MM.1S (cell line): ENCODE measurements at regions not wholly inside any gene's neighbourhood (a gene's known extent, or its start where the extent isn't known, plus 50 kb on each side); places are given as distances from the start of the nearest gene placed in this dataset.

Source experiments
- DNase-seq: peaks from one replicate; pipeline ENCODE4 v3.0.0-alpha.2; 2015
- H2AFZ ChIP-seq: fragments of 300-600 bp; sonication (generic); 2 replicates; pipeline ENCODE4 v1.6.0; 2016; ENCODE audit warnings: antibody characterized with exemption, low read length
- H3F3A ChIP-seq: fragments of 300-600 bp; sonication (generic); 2 replicates; pipeline ENCODE4 v1.6.1; 2016; ENCODE audit warnings: mild to moderate bottlenecking, antibody characterized with exemption, low read length, moderate library complexity, mixed read lengths; ENCODE audit not compliant: insufficient read depth
- H3K27ac ChIP-seq: fragments of 300-600 bp; sonication (generic); 2 replicates; pipeline ENCODE4 v1.5.1; 2016; ENCODE audit warnings: mild to moderate bottlenecking, low read length
- H3K27me3 ChIP-seq: fragments of 300-600 bp; sonication (generic); replicated peaks from 2 replicates; pipeline ENCODE4 v1.6.0; 2016; ENCODE audit warnings: low read length; ENCODE audit not compliant: insufficient read depth
- H3K36me3 ChIP-seq: fragments of 300-600 bp; sonication (generic); replicated peaks from 2 replicates; pipeline ENCODE4 v1.6.1; 2016; ENCODE audit warnings: mild to moderate bottlenecking, low read length, mixed read lengths; ENCODE audit not compliant: insufficient read depth
- H3K4me1 ChIP-seq: fragments of 300-600 bp; sonication (generic); 2 replicates; pipeline ENCODE4 v1.6.1; 2016; ENCODE audit warnings: low read length, mixed read lengths
- H3K4me2 ChIP-seq: fragments of 300-600 bp; sonication (generic); 2 replicates; pipeline ENCODE4 v1.6.0; 2016; ENCODE audit warnings: low read depth, low read length
- H3K4me3 ChIP-seq: fragments of 300-600 bp; sonication (generic); 2 replicates; pipeline ENCODE4 v1.5.1; 2016; ENCODE audit warnings: low read length, mixed read lengths
- H3K79me2 ChIP-seq: fragments of 300-600 bp; sonication (generic); 2 replicates; pipeline ENCODE4 v1.6.1; 2016; ENCODE audit warnings: mixed run types, low read length, mixed read lengths
- H3K9ac ChIP-seq: fragments of 300-600 bp; sonication (generic); 2 replicates; pipeline ENCODE4 v1.6.1; 2016; ENCODE audit warnings: low read length, mixed read lengths
- H3K9me2 ChIP-seq: fragments of 300-600 bp; sonication (generic); replicated peaks from 2 replicates; pipeline ENCODE4 v1.6.1; 2016; ENCODE audit warnings: mild to moderate bottlenecking, low read length, mixed read lengths; ENCODE audit not compliant: insufficient read depth
- H3K9me3 ChIP-seq: fragments of 300-600 bp; sonication (generic); replicated peaks from 2 replicates; pipeline ENCODE4 v1.6.1; 2016; ENCODE audit warnings: mild to moderate bottlenecking, low read length, mixed read lengths; ENCODE audit not compliant: insufficient read depth
- H4K20me1 ChIP-seq: fragments of 300-600 bp; sonication (generic); 2 replicates; pipeline ENCODE4 v1.6.1; 2016; ENCODE audit warnings: mild to moderate bottlenecking, low read length, moderate library complexity, mixed read lengths; ENCODE audit not compliant: insufficient read depth
- CTCF ChIP-seq: fragments of 300-600 bp; sonication (generic); IDR thresholded peaks from 2 replicates; pipeline ENCODE4 v1.5.1; 2016; ENCODE audit warnings: antibody characterized with exemption, low read length, mixed read lengths
- EZH2 ChIP-seq: fragments of 300-600 bp; sonication (generic); optimal IDR thresholded peaks from 2 replicates; pipeline ENCODE3; 2017; ENCODE audit warnings: low read depth, mild to moderate bottlenecking, antibody characterized with exemption, low read length, mixed read lengths
- EZH2phosphoT487 ChIP-seq: fragments of 300-600 bp; sonication (generic); IDR thresholded peaks from 2 replicates; pipeline ENCODE4 v1.6.1; 2018; ENCODE audit warnings: antibody characterized with exemption, low read length

DNA sequence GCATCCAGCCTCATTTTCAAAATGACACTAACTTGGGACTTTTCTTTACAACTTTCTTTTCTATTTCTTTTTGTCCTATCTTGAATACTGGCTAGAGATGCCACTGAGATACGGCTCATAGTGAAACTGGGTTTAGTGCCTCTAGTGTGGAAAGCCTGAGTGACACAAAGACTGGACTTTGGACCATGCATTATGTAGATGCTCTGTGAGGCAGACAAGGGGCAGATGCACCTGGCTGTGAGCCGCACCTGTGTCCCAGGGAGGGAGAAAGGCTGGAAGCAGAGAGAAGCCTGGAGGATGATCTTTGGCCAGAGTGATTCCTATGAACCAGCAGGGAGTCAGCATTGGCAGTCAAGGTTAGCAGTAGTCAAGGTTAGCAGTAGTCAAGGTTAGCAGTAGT is 852.3 kb upstream of the TMEM132C start:
- Histone ChIP-seq H3K9ac (no peak overlapping the region), H3K9me2 (no peaks in the 10 kb centered on the region), H2AFZ (no peak overlapping the region), H3K4me3 (no peak overlapping the region), H3K27me3 (no peaks in the 10 kb centered on the region), H3K36me3 (no peaks in the 10 kb centered on the region), H4K20me1 (no peaks in the 10 kb centered on the region), H3F3A (no peaks in the 10 kb centered on the region), H3K4me2 (no peak overlapping the region), H3K9me3 (no peaks in the 10 kb centered on the region), H3K79me2 (no peaks in the 10 kb centered on the region), H3K4me1 (no peaks in the 10 kb centered on the region), H3K27ac (no peak overlapping the region)
- DNase-seq: no peak
- TF ChIP-seq EZH2phosphoT487: no peak
- no peak for TF ChIP-seq EZH2
- no peak for TF ChIP-seq CTCF

DNA sequence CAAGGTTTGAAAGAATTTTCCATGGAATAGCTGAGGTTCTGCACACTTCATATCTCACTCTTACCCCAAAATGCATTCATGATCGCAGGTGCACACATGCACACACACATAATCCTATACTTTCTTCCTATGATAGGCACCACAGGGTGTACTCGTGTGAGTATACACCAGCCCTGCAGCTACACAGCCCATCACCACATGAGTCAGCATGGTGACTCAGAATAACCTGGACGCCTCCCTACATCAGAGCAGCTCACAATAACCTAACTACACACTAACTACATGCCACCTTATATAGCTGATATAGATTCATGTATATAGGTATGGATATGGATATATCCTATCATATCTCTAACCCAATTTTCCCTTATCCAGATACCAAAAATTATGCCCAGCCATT is 850.2 kb upstream of the TMEM132C start:
- H4K20me1 ChIP-seq: no peaks in the 10 kb centered on the region
- TF ChIP-seq EZH2 (no peak), CTCF (no peak), EZH2phosphoT487 (no peak)
- no peak overlapping the region for H2AFZ ChIP-seq
- no peaks in the 10 kb centered on the region for H3K27me3 ChIP-seq
- no peaks in the 10 kb centered on the region for H3K4me1 ChIP-seq
- no peaks in the 10 kb centered on the region for H3K9me2 ChIP-seq
- H3K79me2 ChIP-seq: no peaks in the 10 kb centered on the region
- no peaks in the 10 kb centered on the region for H3K9me3 ChIP-seq
- H3K4me2 ChIP-seq: no peak overlapping the region
- no peaks in the 10 kb centered on the region for H3F3A ChIP-seq
- no peaks in the 10 kb centered on the region for H3K36me3 ChIP-seq
- no peak overlapping the region for H3K27ac ChIP-seq
- DNase-seq: no peak
- no peak overlapping the region for H3K9ac ChIP-seq
- no peak overlapping the region for H3K4me3 ChIP-seq

GRCh38 chr12:127419111-127419510 is 847.9 kb upstream of the TMEM132C start:
- DNase-seq: no peak
- H3K27ac ChIP-seq: no peak overlapping the region
- H2AFZ ChIP-seq: no peak overlapping the region
- no peaks in the 10 kb centered on the region for H3K36me3 ChIP-seq
- no peaks in the 10 kb centered on the region for H3K27me3 ChIP-seq
- no peaks in the 10 kb centered on the region for H3K79me2 ChIP-seq
- no peak overlapping the region for H3K4me3 ChIP-seq
- no peaks in the 10 kb centered on the region for H4K20me1 ChIP-seq
- H3K9ac ChIP-seq: no peak overlapping the region
- H3K9me2 ChIP-seq: no peaks in the 10 kb centered on the region
- no peak overlapping the region for H3K4me2 ChIP-seq
- H3K4me1 ChIP-seq: no peaks in the 10 kb centered on the region
- H3F3A ChIP-seq: no peaks in the 10 kb centered on the region
- no peak for TF ChIP-seq CTCF
- TF ChIP-seq EZH2: no peak
- no peak for TF ChIP-seq EZH2phosphoT487
- no peaks in the 10 kb centered on the region for H3K9me3 ChIP-seq
